Panc1 (cell line): ENCODE measurements at regions not wholly inside any gene's neighbourhood (a gene's known extent, or its start where the extent isn't known, plus 50 kb on each side); places are given as distances from the start of the nearest gene placed in this dataset.

Source experiments
- ATAC-seq: fragments of 200-7000 bp; cut with Tn5 transposase; 2 replicates; pipeline ENCODE4 v1.9.1; 2020; ENCODE audit warnings: mild to moderate bottlenecking, moderate library complexity
- BruUV-seq: library from RNA; stranded (reverse); fragments of 400-500 nt; replicated peaks from 2 replicates; lab custom pipeline; 2021; lab: Mats Ljungman, UMichigan
- CTCF ChIA-PET: fragments of 300-600 bp; sonication (Branson Sonifier 250); formaldehyde crosslinking; loops from one replicate; lab custom pipeline; 2022; ENCODE audit warnings: antibody characterized with exemption; lab: Charles Lee
- POLR2A ChIA-PET: fragments of 300-600 bp; sonication (Branson Sonifier 250); formaldehyde crosslinking; loops from one replicate; lab custom pipeline; 2022; ENCODE audit warnings: antibody characterized with exemption; lab: Charles Lee
- DNase-seq: peaks from one replicate; pipeline ENCODE4 v3.0.0-alpha.2; 2010; ENCODE audit warnings: low read depth, low spot score
- H3K27ac ChIP-seq: 2 replicates; pipeline ENCODE4 v1.5.1; 2011; ENCODE audit warnings: mild to moderate bottlenecking, low read length, inconsistent platforms
- H3K27me3 ChIP-seq: fragments of 200-500 bp; sonication (Bioruptor generic); 2 replicates; pipeline ENCODE4 v1.6.0; 2014; ENCODE audit warnings: low read length, inconsistent platforms; ENCODE audit not compliant: control insufficient read depth, insufficient read depth
- H3K36me3 ChIP-seq: fragments of 200-500 bp; sonication (Bioruptor generic); 2 replicates; pipeline ENCODE4 v1.5.1; 2014; ENCODE audit warnings: inconsistent platforms, mild to moderate bottlenecking, low read length, moderate library complexity; ENCODE audit not compliant: control insufficient read depth, insufficient read depth
- H3K4me1 ChIP-seq: 2 replicates; pipeline ENCODE4 v1.5.1; 2011; ENCODE audit warnings: inconsistent platforms, mild to moderate bottlenecking, low read length, moderate library complexity; ENCODE audit not compliant: control insufficient read depth, insufficient read depth
- H3K4me3 ChIP-seq, 2 experiments: 2 replicates each; pipeline ENCODE4 v1.5.1; 2011 to 2012; ENCODE audit warnings: low read depth in 2 of 2, low read length in 2 of 2, mild to moderate bottlenecking in 2 of 2, inconsistent platforms in 1 of 2, moderate library complexity in 1 of 2
- H3K9me3 ChIP-seq: fragments of 200-500 bp; sonication (Bioruptor generic); 2 replicates; pipeline ENCODE4 v1.5.1; 2014; ENCODE audit warnings: low read depth, mild to moderate bottlenecking, inconsistent platforms, low read length, moderate library complexity; ENCODE audit not compliant: control insufficient read depth, insufficient read depth
- CTCF ChIP-seq: fragments of 450-650 bp; IDR thresholded peaks from 2 replicates; pipeline ENCODE4 v1.5.1; 2017; ENCODE audit warnings: mild to moderate bottlenecking
- POLR2AphosphoS5 ChIP-seq: IDR thresholded peaks from 2 replicates; pipeline ENCODE4 v1.6.1; 2012; ENCODE audit warnings: mild to moderate bottlenecking, low read depth, low read length, moderate library complexity
- SIN3A ChIP-seq: IDR thresholded peaks from 2 replicates; pipeline ENCODE4 v1.6.1; 2012; ENCODE audit warnings: low read depth, mild to moderate bottlenecking, low read length, moderate library complexity, borderline replicate concordance; ENCODE audit not compliant: insufficient read depth
- TCF7L2 ChIP-seq: IDR thresholded peaks from 2 replicates; pipeline ENCODE4 v1.6.1; 2011; ENCODE audit warnings: mild to moderate bottlenecking, low read depth, low read length, inconsistent platforms
- in situ Hi-C: cut with HindIII; loops from 2 replicates; pipeline ENCODE4 v1.10.0; 2016; ENCODE audit warnings: low sequenced_read_pairs, low pct_unique_long_range_greater_than_20kb
- intact Hi-C: fragments of 100-400 bp; cut with micrococcal nuclease; formaldehyde crosslinking; loops from one replicate; pipeline ENCODE4 v1.10.0; 2022; ENCODE audit not compliant: unreplicated experiment
- TF ChIP-seq, protein P1 (sequence below), 2 experiments: IDR thresholded peaks; 2 replicates each; pipeline ENCODE4 v1.6.1; 2011 to 2012; ENCODE audit warnings: low read depth in 2 of 2, control low read depth in 1 of 2, low read length in 1 of 2, mild to moderate bottlenecking in 1 of 2, moderate library complexity in 1 of 2; ENCODE audit not compliant: insufficient read depth in 1 of 2

DNA sequence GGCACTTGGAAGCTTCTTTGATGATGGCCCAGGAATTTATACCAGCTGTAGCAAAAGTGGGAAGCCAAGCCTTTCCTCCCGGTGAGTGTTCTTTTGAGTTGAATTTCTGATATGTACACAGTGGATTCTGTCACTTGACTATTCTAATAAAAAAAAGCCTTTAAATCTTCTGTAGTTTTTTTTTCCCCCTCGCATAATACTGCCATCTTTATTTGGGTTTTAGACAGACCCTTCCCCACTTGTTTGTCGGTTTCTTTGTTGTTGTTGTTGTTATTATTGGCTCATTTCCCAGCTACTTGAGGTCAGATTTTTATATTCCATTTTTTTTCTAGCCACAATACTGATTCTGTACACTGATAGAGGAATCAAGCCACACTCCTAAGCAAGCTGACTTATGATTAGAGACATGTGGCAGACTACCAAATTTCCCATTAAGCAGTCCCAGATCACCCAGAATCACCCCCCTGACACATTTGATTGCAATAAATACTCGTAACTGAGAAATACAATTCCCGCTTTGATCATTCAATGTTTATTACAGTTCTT lies 122.4 kb upstream of the IL12A start:
- Histone ChIP-seq H3K27ac (no peak overlapping the region), H3K4me3 (no peak overlapping the region), H3K4me1 (peaks cover 12% of the 10 kb centered on the region), H3K27me3 (no peaks in the 10 kb centered on the region), H3K36me3 (no peaks in the 10 kb centered on the region), H3K9me3 (no peaks in the 10 kb centered on the region)
- in situ Hi-C loops (no loop called here), intact Hi-C loops (no loop called here)
- no TSS peak for BruUV-seq
- CTCF ChIA-PET: no interaction called here
- DNase-seq (no peak), ATAC-seq (no peak)
- TF ChIP-seq CTCF (no peak), POLR2AphosphoS5 (no peak), TCF7L2 (peak; percentile 91), SIN3A (no peak)
- TF ChIP-seq, protein P1, sequence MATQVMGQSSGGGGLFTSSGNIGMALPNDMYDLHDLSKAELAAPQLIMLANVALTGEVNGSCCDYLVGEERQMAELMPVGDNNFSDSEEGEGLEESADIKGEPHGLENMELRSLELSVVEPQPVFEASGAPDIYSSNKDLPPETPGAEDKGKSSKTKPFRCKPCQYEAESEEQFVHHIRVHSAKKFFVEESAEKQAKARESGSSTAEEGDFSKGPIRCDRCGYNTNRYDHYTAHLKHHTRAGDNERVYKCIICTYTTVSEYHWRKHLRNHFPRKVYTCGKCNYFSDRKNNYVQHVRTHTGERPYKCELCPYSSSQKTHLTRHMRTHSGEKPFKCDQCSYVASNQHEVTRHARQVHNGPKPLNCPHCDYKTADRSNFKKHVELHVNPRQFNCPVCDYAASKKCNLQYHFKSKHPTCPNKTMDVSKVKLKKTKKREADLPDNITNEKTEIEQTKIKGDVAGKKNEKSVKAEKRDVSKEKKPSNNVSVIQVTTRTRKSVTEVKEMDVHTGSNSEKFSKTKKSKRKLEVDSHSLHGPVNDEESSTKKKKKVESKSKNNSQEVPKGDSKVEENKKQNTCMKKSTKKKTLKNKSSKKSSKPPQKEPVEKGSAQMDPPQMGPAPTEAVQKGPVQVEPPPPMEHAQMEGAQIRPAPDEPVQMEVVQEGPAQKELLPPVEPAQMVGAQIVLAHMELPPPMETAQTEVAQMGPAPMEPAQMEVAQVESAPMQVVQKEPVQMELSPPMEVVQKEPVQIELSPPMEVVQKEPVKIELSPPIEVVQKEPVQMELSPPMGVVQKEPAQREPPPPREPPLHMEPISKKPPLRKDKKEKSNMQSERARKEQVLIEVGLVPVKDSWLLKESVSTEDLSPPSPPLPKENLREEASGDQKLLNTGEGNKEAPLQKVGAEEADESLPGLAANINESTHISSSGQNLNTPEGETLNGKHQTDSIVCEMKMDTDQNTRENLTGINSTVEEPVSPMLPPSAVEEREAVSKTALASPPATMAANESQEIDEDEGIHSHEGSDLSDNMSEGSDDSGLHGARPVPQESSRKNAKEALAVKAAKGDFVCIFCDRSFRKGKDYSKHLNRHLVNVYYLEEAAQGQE (IDR thresholded peaks at IDR 0.05; ENCODE audit: insufficient read depth in 1 of 2, low read depth in 2 of 2, low read length in 1 of 2): no peak
- POLR2A ChIA-PET: interaction anchor here (0.5 kb wide), 1 partner anchor 23 kb away, joined by 7 read pairs; no protein-coding TSS in a partner anchor

DNA sequence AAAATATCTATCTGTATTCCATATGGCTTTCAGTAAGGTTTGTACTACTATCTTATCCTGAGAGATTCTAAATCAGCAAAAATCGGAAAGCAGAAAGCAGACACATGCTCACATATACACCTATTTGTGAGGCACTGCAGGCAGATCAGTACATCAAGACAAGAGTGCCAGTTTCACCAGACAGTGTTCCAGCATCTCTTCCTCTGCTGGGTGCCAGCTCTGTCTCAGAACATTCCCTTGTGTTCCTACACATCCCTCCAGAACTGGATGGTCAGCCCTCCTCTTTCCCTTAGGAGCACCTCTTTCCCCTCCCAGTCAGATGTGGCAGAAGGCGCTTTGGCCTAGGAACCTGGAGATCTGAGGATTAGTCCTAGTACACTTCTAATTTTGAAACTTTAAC lies 121.3 kb upstream of the IL12A start:
- POLR2A ChIA-PET: no interaction called here
- no TSS peak for BruUV-seq
- in situ Hi-C loops: no loop called here

GRCh38 chr3:159870723-159871122 lies 117.9 kb upstream of the IL12A start:
- ATAC-seq (no peak), DNase-seq (no peak)
- Histone ChIP-seq H3K36me3 (no peaks in the 10 kb centered on the region), H3K9me3 (no peaks in the 10 kb centered on the region), H3K27ac (no peak overlapping the region), H3K27me3 (no peaks in the 10 kb centered on the region), H3K4me3 (no peak overlapping the region), H3K4me1 (peaks cover 15% of the 10 kb centered on the region)
- ChIA-PET POLR2A (no interaction called here), CTCF (no interaction called here)
- no TSS peak for BruUV-seq
- TF ChIP-seq POLR2AphosphoS5: no peak
- no peak for TF ChIP-seq TCF7L2
- TF ChIP-seq SIN3A: no peak
- no peak for TF ChIP-seq CTCF
- TF ChIP-seq, protein P1 (IDR thresholded peaks at IDR 0.05; ENCODE audit: insufficient read depth in 1 of 2, low read depth in 2 of 2, low read length in 1 of 2): no peak
- intact Hi-C loops: no loop called here
- in situ Hi-C loops: no loop called here

More for the DNA sequence above, 121.3 kb upstream of the IL12A start:
- intact Hi-C loops: no loop called here
- Histone ChIP-seq H3K27ac (peak overlapping the region; percentile 35; the same call in 1 of the 2 replicates), H3K4me3 (no peak overlapping the region), H3K9me3 (no peaks in the 10 kb centered on the region), H3K4me1 (peaks cover 18% of the 10 kb centered on the region), H3K27me3 (no peaks in the 10 kb centered on the region), H3K36me3 (no peaks in the 10 kb centered on the region)
- ATAC-seq (no peak), DNase-seq (no peak)
- TF ChIP-seq TCF7L2: no peak
- CTCF ChIA-PET: no interaction called here
